SK-N-SH treated with all-trans-retinoic acid at 6 μM for 48 hours (cell line): ENCODE measurements at regions not wholly inside any gene's neighbourhood (a gene's known extent, or its start where the extent isn't known, plus 50 kb on each side); places are given as distances from the start of the nearest gene placed in this dataset.
"Not testable (repeated sequence)": the region's sequence is repeated elsewhere in the genome, so short reads cannot be mapped to it uniquely, and the experiment has no call there.

Experiments
- ATAC-seq: fragments of 200-7000 bp; cut with Tn5 transposase; 3 replicates; pipeline ENCODE4 v1.9.1; 2020; ENCODE audit warnings: mild to moderate bottlenecking, moderate library complexity
- ARNTL ChIP-seq: fragments of 450-650 bp; formaldehyde crosslinking; IDR thresholded peaks from 2 replicates; pipeline ENCODE4 v1.5.0; 2020; ENCODE audit warnings: low read depth, mild to moderate bottlenecking, moderate library complexity, borderline replicate concordance
- BACH2 ChIP-seq: fragments of 250-450 bp; sonication (Bioruptor Pico); IDR thresholded peaks from 2 replicates; pipeline ENCODE4 v1.9.0; 2021; ENCODE audit warnings: mild to moderate bottlenecking, borderline replicate concordance
- CSDC2 ChIP-seq: fragments of 250-450 bp; sonication (Bioruptor Pico); IDR thresholded peaks from 2 replicates; pipeline ENCODE4 v1.5.0; 2020; ENCODE audit warnings: mild to moderate bottlenecking, moderate library complexity
- CSRNP3 ChIP-seq: fragments of 250-450 bp; sonication (Bioruptor Pico); IDR thresholded peaks from 2 replicates; pipeline ENCODE4 v1.5.1; 2021; ENCODE audit warnings: mild to moderate bottlenecking, moderate library complexity
- ESRRG ChIP-seq: fragments of 250-450 bp; sonication (Bioruptor Pico); IDR thresholded peaks from 2 replicates; pipeline ENCODE4 v1.6.1; 2021; ENCODE audit warnings: mild to moderate bottlenecking
- GLIS3 ChIP-seq: fragments of 250-450 bp; sonication (Bioruptor Pico); IDR thresholded peaks from 2 replicates; pipeline ENCODE4 v1.5.0; 2020; ENCODE audit warnings: mild to moderate bottlenecking, moderate library complexity
- ISL1 ChIP-seq: fragments of 250-450 bp; sonication (Bioruptor Pico); IDR thresholded peaks from 2 replicates; pipeline ENCODE4 v2.1.2; 2022; ENCODE audit warnings: mild to moderate bottlenecking, moderate library complexity
- OSR1 ChIP-seq: fragments of 250-450 bp; sonication (Bioruptor Pico); IDR thresholded peaks from 2 replicates; pipeline ENCODE4 v1.8.0; 2022; ENCODE audit warnings: moderate library complexity, mild to moderate bottlenecking, inconsistent platforms
- POU6F1 ChIP-seq: fragments of 250-450 bp; sonication (Bioruptor Pico); IDR thresholded peaks from 2 replicates; pipeline ENCODE4 v1.8.0; 2021; ENCODE audit warnings: low read depth, mild to moderate bottlenecking, moderate library complexity, borderline replicate concordance
- PPARA ChIP-seq: fragments of 250-450 bp; sonication (Bioruptor Pico); IDR thresholded peaks from 2 replicates; pipeline ENCODE4 v1.5.0; 2020; ENCODE audit warnings: mild to moderate bottlenecking, borderline replicate concordance
- RARB ChIP-seq: fragments of 250-450 bp; sonication (Bioruptor Pico); IDR thresholded peaks from 2 replicates; pipeline ENCODE4 v1.8.0; 2021; ENCODE audit warnings: mild to moderate bottlenecking, moderate library complexity
- TCF4 ChIP-seq: fragments of 250-450 bp; sonication (Bioruptor Pico); IDR thresholded peaks from 2 replicates; pipeline ENCODE4 v1.8.0; 2021; ENCODE audit warnings: mild to moderate bottlenecking, moderate library complexity, borderline replicate concordance
- TOX ChIP-seq: fragments of 250-450 bp; sonication (Bioruptor Pico); IDR thresholded peaks from 2 replicates; pipeline ENCODE4 v1.8.0; 2021; ENCODE audit warnings: mild to moderate bottlenecking, moderate library complexity, borderline replicate concordance
- TSHZ2 ChIP-seq: fragments of 250-450 bp; sonication (Bioruptor Pico); IDR thresholded peaks from 2 replicates; pipeline ENCODE4 v1.5.0; 2020; ENCODE audit warnings: mild to moderate bottlenecking, moderate library complexity
- ZC3H10 ChIP-seq: fragments of 250-450 bp; sonication (Bioruptor Pico); IDR thresholded peaks from 2 replicates; pipeline ENCODE4 v1.5.1; 2021; ENCODE audit warnings: mild to moderate bottlenecking, moderate library complexity
- ZFP3 ChIP-seq: fragments of 250-450 bp; sonication (Bioruptor Pico); IDR thresholded peaks from 2 replicates; pipeline ENCODE4 v1.5.0; 2020; ENCODE audit warnings: mild to moderate bottlenecking, moderate library complexity
- ZFP30 ChIP-seq: fragments of 450-650 bp; formaldehyde crosslinking; IDR thresholded peaks from 2 replicates; pipeline ENCODE4 v1.5.0; 2022; ENCODE audit warnings: mild to moderate bottlenecking, moderate library complexity
- ZNF565 ChIP-seq: fragments of 450-650 bp; formaldehyde crosslinking; conservative IDR thresholded peaks from 2 replicates; pipeline ENCODE4 v1.5.0; 2020; ENCODE audit warnings: low read depth, mild to moderate bottlenecking, moderate library complexity
- ZNF70 ChIP-seq: fragments of 450-650 bp; formaldehyde crosslinking; IDR thresholded peaks from 2 replicates; pipeline ENCODE4 v1.5.0; 2020; ENCODE audit warnings: mild to moderate bottlenecking, moderate library complexity
- ZNF8 ChIP-seq: fragments of 450-650 bp; formaldehyde crosslinking; IDR thresholded peaks from 2 replicates; pipeline ENCODE4 v1.5.0; 2020; ENCODE audit warnings: mild to moderate bottlenecking, moderate library complexity
- TF ChIP-seq, protein P1 (sequence below): fragments of 250-450 bp; sonication (Bioruptor Pico); IDR thresholded peaks from 2 replicates; pipeline ENCODE4 v1.8.0; 2020; ENCODE audit warnings: mild to moderate bottlenecking, moderate library complexity, borderline replicate concordance

DNA sequence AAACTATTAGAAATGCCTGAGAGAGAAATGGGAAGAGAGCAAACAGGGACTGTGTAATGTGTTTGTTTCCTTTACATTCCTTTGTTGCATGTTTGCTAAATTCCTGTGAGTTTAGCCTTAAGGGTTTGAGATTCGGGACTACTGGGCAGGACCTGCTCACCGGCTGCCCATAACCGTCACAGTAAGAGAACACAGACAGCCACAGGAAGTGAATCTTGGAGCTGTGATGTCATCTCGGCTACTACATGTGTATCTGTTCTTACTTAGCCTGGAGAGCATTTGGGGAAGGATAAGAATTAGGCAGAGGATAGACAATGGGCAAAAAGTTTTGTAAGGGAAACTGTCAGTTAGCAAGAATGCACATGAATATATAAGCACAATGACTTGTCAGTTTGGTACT, 485.1 kb upstream of the KLF6 start:
- peak; percentile 96 for ATAC-seq
- TF ChIP-seq ESRRG (CRISPR knock-in tag) (no peak), ZNF70 (no peak), TSHZ2 (CRISPR knock-in tag) (no peak), ZNF565 (CRISPR knock-in tag) (no peak), ZC3H10 (no peak), ZFP30 (no peak), TCF4 (no peak), ZFP3 (CRISPR knock-in tag) (no peak), ZNF8 (CRISPR knock-in tag) (no peak), CSDC2 (CRISPR knock-in tag) (no peak), TOX (CRISPR knock-in tag) (no peak), PPARA (CRISPR knock-in tag) (no peak), CSRNP3 (no peak), ARNTL (no peak), RARB (CRISPR knock-in tag) (no peak)

GRCh38 chr10:4268490-4268889, 483.5 kb upstream of the KLF6 start:
- ATAC-seq, result not testable (repeated sequence)

DNA sequence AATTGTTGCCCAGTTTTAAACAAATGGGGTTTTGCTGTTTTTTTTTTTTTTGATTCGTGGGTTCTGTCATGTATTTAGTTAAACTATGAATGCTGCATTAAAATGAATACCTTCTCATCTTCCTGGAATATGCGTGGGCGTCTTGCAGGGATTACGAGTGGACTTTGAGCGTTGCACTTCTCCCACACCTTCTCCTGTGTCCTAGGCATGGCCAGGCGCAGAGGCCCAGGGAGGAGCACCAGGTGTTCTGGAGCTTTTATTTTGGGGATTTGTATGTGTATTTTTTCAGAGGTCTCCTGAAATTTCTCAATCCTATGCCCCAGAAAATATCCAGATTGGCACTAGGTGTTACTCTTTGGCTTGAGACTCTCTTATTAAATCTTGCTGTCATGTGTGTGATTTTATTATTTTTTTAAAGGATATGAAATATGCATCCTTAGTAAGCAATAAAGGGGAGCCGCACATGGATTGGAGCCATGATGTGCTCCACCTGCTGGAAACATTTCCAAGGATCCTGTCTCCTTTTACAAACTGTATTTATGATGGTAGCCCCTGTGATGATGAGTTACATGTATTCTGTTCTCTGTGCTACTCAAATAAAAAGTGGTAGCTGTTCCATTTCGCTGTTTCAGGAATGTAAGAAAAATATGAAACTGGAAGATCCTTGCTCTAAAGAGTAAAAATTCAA, 482.2 kb upstream of the KLF6 start:
- peak; percentile 46; the same call in 2 of the 3 replicates for ATAC-seq
- no peak for TF ChIP-seq RARB (CRISPR knock-in tag)
- TF ChIP-seq GLIS3 (CRISPR knock-in tag), result no peak
- TF ChIP-seq OSR1 (CRISPR knock-in tag), result no peak

GRCh38 chr10:4266416-4267085, 481.5 kb upstream of the KLF6 start:
- no peak for ATAC-seq
- TF ChIP-seq GLIS3 (CRISPR knock-in tag) (no peak), ZFP30 (no peak), ZNF8 (CRISPR knock-in tag) (no peak), RARB (CRISPR knock-in tag) (no peak), ZNF70 (no peak), ISL1 (CRISPR knock-in tag) (no peak), OSR1 (CRISPR knock-in tag) (no peak), CSDC2 (CRISPR knock-in tag) (no peak), TOX (CRISPR knock-in tag) (no peak), BACH2 (CRISPR knock-in tag) (no peak), POU6F1 (CRISPR knock-in tag) (no peak), PPARA (CRISPR knock-in tag) (no peak), ZNF565 (CRISPR knock-in tag) (no peak), ZFP3 (CRISPR knock-in tag) (no peak), TCF4 (no peak)
- TF ChIP-seq, protein P1, sequence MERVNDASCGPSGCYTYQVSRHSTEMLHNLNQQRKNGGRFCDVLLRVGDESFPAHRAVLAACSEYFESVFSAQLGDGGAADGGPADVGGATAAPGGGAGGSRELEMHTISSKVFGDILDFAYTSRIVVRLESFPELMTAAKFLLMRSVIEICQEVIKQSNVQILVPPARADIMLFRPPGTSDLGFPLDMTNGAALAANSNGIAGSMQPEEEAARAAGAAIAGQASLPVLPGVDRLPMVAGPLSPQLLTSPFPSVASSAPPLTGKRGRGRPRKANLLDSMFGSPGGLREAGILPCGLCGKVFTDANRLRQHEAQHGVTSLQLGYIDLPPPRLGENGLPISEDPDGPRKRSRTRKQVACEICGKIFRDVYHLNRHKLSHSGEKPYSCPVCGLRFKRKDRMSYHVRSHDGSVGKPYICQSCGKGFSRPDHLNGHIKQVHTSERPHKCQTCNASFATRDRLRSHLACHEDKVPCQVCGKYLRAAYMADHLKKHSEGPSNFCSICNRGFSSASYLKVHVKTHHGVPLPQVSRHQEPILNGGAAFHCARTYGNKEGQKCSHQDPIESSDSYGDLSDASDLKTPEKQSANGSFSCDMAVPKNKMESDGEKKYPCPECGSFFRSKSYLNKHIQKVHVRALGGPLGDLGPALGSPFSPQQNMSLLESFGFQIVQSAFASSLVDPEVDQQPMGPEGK, result no peak
